ENCODE measurements at regions not wholly inside any gene's neighbourhood (a gene's known extent, or its start where the extent isn't known, plus 50 kb on each side); places are given as distances from the start of the nearest gene placed in this dataset.

DNA sequence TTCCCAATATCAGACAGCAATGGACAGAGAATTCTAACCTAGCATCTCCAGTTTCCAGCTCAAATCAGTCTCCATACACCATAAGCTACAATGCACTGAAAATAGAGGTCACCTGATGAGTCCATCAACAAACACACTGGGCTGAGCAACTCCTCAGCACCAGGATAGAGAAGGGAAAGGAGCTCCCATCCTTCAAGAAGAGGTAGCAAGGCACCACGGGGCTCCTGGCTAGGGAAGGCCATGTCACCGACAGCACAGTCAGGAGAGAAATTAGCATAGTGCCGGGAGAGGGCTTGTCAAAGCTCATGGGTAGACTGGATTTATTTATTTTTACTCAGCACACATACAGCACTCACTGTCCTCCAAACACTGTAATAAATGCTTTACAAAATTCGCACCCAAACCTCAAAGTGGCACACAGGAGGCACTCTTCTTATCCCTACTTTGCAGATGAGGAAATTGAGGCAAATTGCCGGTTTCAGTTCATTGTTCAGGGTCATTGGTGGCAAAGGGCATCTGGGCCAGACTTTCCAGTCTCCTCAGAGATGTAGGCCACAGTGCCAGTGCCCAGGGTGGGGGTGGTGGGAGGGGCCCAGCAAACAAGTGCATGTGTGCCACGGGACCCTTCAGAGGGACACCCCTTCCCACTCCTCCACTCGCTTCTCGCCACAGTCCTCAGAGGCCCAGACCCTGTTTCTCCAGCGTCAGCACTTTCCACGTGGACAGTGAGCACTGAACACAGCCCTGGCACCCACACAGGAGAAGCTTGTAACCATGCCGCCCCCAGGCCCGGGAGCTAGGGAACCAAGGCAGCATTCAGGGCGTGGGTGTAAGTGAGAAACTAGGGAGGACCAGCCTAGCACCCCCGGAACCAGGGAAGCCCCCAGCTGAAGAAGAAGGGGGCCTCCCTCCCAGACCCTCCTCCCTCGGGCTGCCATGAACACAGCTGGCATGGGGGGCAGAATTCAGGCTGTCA lies 1417.4 kb downstream of the TBC1D22A start:
- TF ChIP-seq ZNF446 (CRISPR knock-in tag; IDR thresholded peaks at IDR 0.05) (no peak), ZNF615 (CRISPR knock-in tag; IDR thresholded peaks at IDR 0.05; ENCODE audit: borderline replicate concordance) (no peak), ZNF747 (CRISPR knock-in tag; IDR thresholded peaks at IDR 0.05; ENCODE audit: borderline replicate concordance) (no peak), ZNF207 (IDR thresholded peaks at IDR 0.05; ENCODE audit: borderline replicate concordance) (no peak), EP300 (IDR thresholded peaks at IDR 0.05; ENCODE audit: low read depth in 2 of 2, low read length in 2 of 2) (no peak), EP300 (CRISPR knock-in tag; IDR thresholded peaks at IDR 0.05; ENCODE audit: borderline replicate concordance) (no peak), FOSL1 (CRISPR knock-in tag; IDR thresholded peaks at IDR 0.05; ENCODE audit: borderline replicate concordance) (no peak), TMF1 (CRISPR knock-in tag; IDR thresholded peaks at IDR 0.05; ENCODE audit: low read depth) (no peak)
- TF ChIP-seq, protein P1, sequence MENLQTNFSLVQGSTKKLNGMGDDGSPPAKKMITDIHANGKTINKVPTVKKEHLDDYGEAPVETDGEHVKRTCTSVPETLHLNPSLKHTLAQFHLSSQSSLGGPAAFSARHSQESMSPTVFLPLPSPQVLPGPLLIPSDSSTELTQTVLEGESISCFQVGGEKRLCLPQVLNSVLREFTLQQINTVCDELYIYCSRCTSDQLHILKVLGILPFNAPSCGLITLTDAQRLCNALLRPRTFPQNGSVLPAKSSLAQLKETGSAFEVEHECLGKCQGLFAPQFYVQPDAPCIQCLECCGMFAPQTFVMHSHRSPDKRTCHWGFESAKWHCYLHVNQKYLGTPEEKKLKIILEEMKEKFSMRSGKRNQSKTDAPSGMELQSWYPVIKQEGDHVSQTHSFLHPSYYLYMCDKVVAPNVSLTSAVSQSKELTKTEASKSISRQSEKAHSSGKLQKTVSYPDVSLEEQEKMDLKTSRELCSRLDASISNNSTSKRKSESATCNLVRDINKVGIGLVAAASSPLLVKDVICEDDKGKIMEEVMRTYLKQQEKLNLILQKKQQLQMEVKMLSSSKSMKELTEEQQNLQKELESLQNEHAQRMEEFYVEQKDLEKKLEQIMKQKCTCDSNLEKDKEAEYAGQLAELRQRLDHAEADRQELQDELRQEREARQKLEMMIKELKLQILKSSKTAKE (CRISPR knock-in tag; IDR thresholded peaks at IDR 0.05; ENCODE audit: borderline replicate concordance) = no peak
- TF ChIP-seq, protein P2, sequence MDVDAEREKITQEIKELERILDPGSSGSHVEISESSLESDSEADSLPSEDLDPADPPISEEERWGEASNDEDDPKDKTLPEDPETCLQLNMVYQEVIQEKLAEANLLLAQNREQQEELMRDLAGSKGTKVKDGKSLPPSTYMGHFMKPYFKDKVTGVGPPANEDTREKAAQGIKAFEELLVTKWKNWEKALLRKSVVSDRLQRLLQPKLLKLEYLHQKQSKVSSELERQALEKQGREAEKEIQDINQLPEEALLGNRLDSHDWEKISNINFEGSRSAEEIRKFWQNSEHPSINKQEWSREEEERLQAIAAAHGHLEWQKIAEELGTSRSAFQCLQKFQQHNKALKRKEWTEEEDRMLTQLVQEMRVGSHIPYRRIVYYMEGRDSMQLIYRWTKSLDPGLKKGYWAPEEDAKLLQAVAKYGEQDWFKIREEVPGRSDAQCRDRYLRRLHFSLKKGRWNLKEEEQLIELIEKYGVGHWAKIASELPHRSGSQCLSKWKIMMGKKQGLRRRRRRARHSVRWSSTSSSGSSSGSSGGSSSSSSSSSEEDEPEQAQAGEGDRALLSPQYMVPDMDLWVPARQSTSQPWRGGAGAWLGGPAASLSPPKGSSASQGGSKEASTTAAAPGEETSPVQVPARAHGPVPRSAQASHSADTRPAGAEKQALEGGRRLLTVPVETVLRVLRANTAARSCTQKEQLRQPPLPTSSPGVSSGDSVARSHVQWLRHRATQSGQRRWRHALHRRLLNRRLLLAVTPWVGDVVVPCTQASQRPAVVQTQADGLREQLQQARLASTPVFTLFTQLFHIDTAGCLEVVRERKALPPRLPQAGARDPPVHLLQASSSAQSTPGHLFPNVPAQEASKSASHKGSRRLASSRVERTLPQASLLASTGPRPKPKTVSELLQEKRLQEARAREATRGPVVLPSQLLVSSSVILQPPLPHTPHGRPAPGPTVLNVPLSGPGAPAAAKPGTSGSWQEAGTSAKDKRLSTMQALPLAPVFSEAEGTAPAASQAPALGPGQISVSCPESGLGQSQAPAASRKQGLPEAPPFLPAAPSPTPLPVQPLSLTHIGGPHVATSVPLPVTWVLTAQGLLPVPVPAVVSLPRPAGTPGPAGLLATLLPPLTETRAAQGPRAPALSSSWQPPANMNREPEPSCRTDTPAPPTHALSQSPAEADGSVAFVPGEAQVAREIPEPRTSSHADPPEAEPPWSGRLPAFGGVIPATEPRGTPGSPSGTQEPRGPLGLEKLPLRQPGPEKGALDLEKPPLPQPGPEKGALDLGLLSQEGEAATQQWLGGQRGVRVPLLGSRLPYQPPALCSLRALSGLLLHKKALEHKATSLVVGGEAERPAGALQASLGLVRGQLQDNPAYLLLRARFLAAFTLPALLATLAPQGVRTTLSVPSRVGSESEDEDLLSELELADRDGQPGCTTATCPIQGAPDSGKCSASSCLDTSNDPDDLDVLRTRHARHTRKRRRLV (CRISPR knock-in tag; IDR thresholded peaks at IDR 0.05) = no peak
- TF ChIP-seq, protein P3, sequence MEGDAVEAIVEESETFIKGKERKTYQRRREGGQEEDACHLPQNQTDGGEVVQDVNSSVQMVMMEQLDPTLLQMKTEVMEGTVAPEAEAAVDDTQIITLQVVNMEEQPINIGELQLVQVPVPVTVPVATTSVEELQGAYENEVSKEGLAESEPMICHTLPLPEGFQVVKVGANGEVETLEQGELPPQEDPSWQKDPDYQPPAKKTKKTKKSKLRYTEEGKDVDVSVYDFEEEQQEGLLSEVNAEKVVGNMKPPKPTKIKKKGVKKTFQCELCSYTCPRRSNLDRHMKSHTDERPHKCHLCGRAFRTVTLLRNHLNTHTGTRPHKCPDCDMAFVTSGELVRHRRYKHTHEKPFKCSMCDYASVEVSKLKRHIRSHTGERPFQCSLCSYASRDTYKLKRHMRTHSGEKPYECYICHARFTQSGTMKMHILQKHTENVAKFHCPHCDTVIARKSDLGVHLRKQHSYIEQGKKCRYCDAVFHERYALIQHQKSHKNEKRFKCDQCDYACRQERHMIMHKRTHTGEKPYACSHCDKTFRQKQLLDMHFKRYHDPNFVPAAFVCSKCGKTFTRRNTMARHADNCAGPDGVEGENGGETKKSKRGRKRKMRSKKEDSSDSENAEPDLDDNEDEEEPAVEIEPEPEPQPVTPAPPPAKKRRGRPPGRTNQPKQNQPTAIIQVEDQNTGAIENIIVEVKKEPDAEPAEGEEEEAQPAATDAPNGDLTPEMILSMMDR (CRISPR knock-in tag; IDR thresholded peaks at IDR 0.05) = no peak

Data from HepG2 (cell line).